CD4-positive, alpha-beta memory T cell (primary cell): ENCODE measurements at regions not wholly inside any gene's neighbourhood (a gene's known extent, or its start where the extent isn't known, plus 50 kb on each side); places are given as distances from the start of the nearest gene placed in this dataset.
A peak's percentile ranks its signal among the peaks of the same experiment; 100 is the strongest.

Source experiments
- CTCF ChIA-PET: fragments of 350-600 bp; sonication (Branson Sonifier 250); formaldehyde crosslinking; loops from one replicate; lab custom pipeline; 2021; ENCODE audit warnings: inconsistent platforms; ENCODE audit not compliant: partially characterized antibody; lab: Charles Lee
- POLR2A ChIA-PET: fragments of 350-600 bp; sonication (Branson Sonifier 250); formaldehyde crosslinking; loops from one replicate; lab custom pipeline; 2021; ENCODE audit not compliant: partially characterized antibody; lab: Charles Lee
- DNase-seq, 5 donors: peaks; one replicate each; pipeline versions ENCODE4 v3.0.0 to v3.0.0-alpha.2; 2020 to 2022; ENCODE audit warnings: mixed read lengths in 1 of 5
- H3K27ac ChIP-seq: one replicate; pipeline ENCODE4 v1.7.0; 2013; ENCODE audit warnings: low read depth, low read length
- H3K27me3 ChIP-seq: 2 replicates; pipeline ENCODE4 v1.7.0; 2013; ENCODE audit warnings: mild to moderate bottlenecking, low read length, moderate library complexity; ENCODE audit not compliant: insufficient read depth
- H3K36me3 ChIP-seq: 2 replicates; pipeline ENCODE4 v1.7.0; 2013; ENCODE audit warnings: mild to moderate bottlenecking, low read length, moderate library complexity; ENCODE audit not compliant: insufficient read depth
- H3K4me1 ChIP-seq: 2 replicates; pipeline ENCODE4 v1.7.0; 2013; ENCODE audit warnings: mild to moderate bottlenecking, low read length, moderate library complexity; ENCODE audit not compliant: insufficient read depth
- H3K4me3 ChIP-seq, 2 donors: one replicate each; pipeline ENCODE4 v1.7.0; 2013; ENCODE audit warnings: low read length in 2 of 2, mild to moderate bottlenecking in 1 of 2
- H3K9me3 ChIP-seq, 2 donors: one replicate each; pipeline ENCODE4 v1.7.0; 2013; ENCODE audit warnings: low read length in 2 of 2, control low read depth in 1 of 2; ENCODE audit not compliant: control insufficient read depth in 1 of 2
- H3K27ac Mint-ChIP-seq, 7 donors: one replicate each; pipeline ENCODE4 v1.8.0; 2020 to 2021; ENCODE audit warnings: mixed read lengths in 7 of 7, mild to moderate bottlenecking in 6 of 7, inconsistent platforms in 3 of 7, moderate library complexity in 3 of 7
- H3K27me3 Mint-ChIP-seq, 2 donors: one replicate each; pipeline ENCODE4 v1.8.0; 2020 to 2021; ENCODE audit warnings: mixed read lengths in 2 of 2
- H3K36me3 Mint-ChIP-seq, 2 donors: one replicate each; pipeline ENCODE4 v1.8.0; 2020 to 2021; ENCODE audit warnings: mixed read lengths in 2 of 2, inconsistent platforms in 1 of 2, mild to moderate bottlenecking in 1 of 2
- H3K4me1 Mint-ChIP-seq, 4 donors: one replicate each; pipeline ENCODE4 v1.8.0; 2020 to 2021; ENCODE audit warnings: mixed read lengths in 4 of 4, mild to moderate bottlenecking in 1 of 4
- H3K4me3 Mint-ChIP-seq, 8 donors: one replicate each; pipeline ENCODE4 v1.8.0; 2020 to 2021; ENCODE audit warnings: mixed read lengths in 8 of 8, mild to moderate bottlenecking in 7 of 8, moderate library complexity in 6 of 8, inconsistent platforms in 3 of 8
- H3K9me3 Mint-ChIP-seq, 8 donors: one replicate each; pipeline ENCODE4 v1.8.0; 2020 to 2021; ENCODE audit warnings: mixed read lengths in 8 of 8, mild to moderate bottlenecking in 5 of 8, inconsistent platforms in 3 of 8, moderate library complexity in 1 of 8
- intact Hi-C: fragments of 100-400 bp; cut with micrococcal nuclease; formaldehyde crosslinking; loops from one replicate; pipeline ENCODE4 v1.15.1; 2023

DNA sequence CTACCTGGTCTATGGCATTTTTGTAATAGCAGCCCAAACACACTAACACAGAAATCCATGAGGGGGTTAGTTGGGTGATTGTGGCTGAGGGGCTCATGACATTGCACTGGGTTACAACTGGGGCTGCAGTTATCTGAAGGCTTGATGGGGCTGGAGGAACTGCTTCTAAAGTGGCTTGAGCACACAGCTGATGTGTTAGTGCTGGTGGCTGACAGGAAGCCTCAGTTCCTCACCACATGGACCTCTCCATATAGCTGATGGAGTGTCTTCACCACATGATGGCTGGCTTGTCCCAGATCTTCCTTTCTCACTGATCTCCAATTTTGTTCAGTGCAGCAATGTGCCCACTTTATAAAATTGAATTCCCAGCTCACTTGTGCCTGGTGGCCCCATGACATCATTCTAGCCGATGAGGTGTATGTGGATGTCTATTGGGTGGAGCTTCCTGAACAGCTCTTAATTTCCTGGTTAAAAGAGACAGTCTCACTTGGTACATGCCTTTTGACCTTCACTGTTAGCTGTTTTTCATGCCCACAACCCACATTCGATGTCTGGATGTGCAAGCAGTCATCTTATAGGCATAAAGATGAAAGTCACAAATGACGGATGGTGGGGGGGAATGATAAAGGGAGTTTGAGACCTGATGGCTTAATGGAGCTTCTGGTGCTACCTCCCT, 166.9 kb upstream of the BMPER start:
- Mint-ChIP-seq H3K27ac (peak overlapping the region in 1 of 7 donors; percentile 20), H3K27me3 (peaks cover 0 to 1% of the 10 kb centered on the region in 2 donors)

GRCh38 chr7:33739286-33739685, 166.1 kb upstream of the BMPER start:
- Mint-ChIP-seq H3K27me3 (no peaks in the 10 kb centered on the region), H3K4me3 (no peak overlapping the region), H3K9me3 (peaks cover 0 to 4% (median 2%) of the 10 kb centered on the region in 8 donors), H3K27ac (no peak overlapping the region), H3K36me3 (peaks cover 2 to 8% of the 10 kb centered on the region in 2 donors), H3K4me1 (peaks cover 0 to 1% (median 0%) of the 10 kb centered on the region in 4 donors)
- no peak overlapping the region for H3K4me3 ChIP-seq
- no peaks in the 10 kb centered on the region for H3K36me3 ChIP-seq
- no peak overlapping the region for H3K27ac ChIP-seq
- ChIA-PET CTCF (no interaction called here), POLR2A (no interaction called here)
- no peaks in the 10 kb centered on the region for H3K4me1 ChIP-seq
- no peaks in the 10 kb centered on the region for H3K27me3 ChIP-seq
- DNase-seq = no peak
- intact Hi-C loops = no loop called here
- no peaks in the 10 kb centered on the region for H3K9me3 ChIP-seq

More for the DNA sequence above, 166.9 kb upstream of the BMPER start:
- no peak overlapping the region for H3K4me3 Mint-ChIP-seq
- H3K27ac ChIP-seq = no peak overlapping the region
- peaks cover 0 to 4% (median 2%) of the 10 kb centered on the region in 8 donors for H3K9me3 Mint-ChIP-seq
- ChIA-PET POLR2A (no interaction called here), CTCF (no interaction called here)
- intact Hi-C loops = no loop called here
- no peaks in the 10 kb centered on the region for H3K27me3 ChIP-seq
- peaks cover 2 to 8% of the 10 kb centered on the region in 2 donors for H3K36me3 Mint-ChIP-seq
- no peak overlapping the region for H3K4me3 ChIP-seq
- H3K4me1 ChIP-seq = no peaks in the 10 kb centered on the region
- H3K36me3 ChIP-seq = no peaks in the 10 kb centered on the region
- H3K4me1 Mint-ChIP-seq = peaks cover 0 to 1% (median 0%) of the 10 kb centered on the region in 4 donors
- H3K9me3 ChIP-seq = no peaks in the 10 kb centered on the region
- DNase-seq = no peak

DNA sequence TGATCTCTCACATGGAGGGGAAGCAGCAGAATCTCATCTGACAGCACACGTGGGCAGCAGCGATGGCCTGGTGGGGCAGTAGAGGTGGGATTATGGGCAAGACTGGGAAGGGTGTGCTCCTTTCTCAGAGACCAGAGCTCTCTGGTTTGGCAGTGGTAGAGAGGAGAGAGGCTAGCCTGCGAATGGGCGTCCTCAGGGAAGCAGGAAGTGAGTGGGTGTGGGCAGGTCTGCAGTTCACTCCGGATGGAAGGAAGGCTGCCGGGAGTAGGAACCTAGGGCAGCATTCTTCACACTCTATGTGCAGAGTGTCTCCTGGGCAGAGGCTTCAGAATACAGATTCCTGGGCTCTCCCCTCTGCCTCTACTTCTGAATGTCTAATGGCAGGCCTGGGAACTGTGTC, 162.8 kb upstream of the BMPER start:
- Mint-ChIP-seq H3K27ac (no peak overlapping the region), H3K9me3 (peaks cover 0 to 4% (median 0%) of the 10 kb centered on the region in 8 donors), H3K36me3 (peaks cover 0 to 3% of the 10 kb centered on the region in 2 donors), H3K27me3 (no peaks in the 10 kb centered on the region), H3K4me1 (peaks cover 0 to 1% (median 0%) of the 10 kb centered on the region in 4 donors), H3K4me3 (no peak overlapping the region)
- POLR2A ChIA-PET = no interaction called here
- no peak for DNase-seq
- H3K4me1 ChIP-seq = no peaks in the 10 kb centered on the region
- no peak overlapping the region for H3K27ac ChIP-seq
- H3K9me3 ChIP-seq = no peaks in the 10 kb centered on the region
- CTCF ChIA-PET = no interaction called here
- H3K4me3 ChIP-seq = no peak overlapping the region
- intact Hi-C loops = no loop called here
- H3K27me3 ChIP-seq = no peaks in the 10 kb centered on the region
- H3K36me3 ChIP-seq = no peaks in the 10 kb centered on the region

DNA sequence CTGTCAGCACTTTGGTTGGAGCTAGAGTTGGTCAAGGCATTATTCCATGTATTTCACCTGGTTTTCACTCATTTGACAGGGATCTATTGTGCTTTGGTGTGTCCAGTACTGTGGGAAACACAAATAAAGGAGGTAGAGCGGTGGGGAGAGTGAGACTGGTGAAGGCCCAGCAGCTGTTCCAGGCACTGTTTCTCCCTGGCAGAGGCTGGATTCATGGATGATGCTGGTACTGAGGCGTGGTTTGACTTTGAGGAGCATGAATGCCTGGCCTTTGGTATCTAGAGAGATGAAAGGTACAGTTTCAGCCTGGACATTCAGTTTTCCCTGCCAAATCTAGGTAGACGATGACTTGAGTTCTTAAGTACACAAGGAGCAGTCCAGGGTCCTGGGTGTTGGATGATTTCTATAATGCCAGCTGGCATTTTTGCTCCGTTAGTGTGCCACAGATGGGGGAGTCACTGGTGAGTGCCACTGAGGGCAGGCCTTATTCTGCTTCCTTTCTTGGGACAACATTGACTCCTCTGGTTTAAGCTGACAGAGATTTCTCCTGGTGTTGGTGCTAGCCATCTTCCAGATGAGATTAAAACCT, 162.2 kb upstream of the BMPER start:
- intact Hi-C loops = no loop called here
- no peak overlapping the region for H3K27ac Mint-ChIP-seq
- no peak overlapping the region for H3K4me3 Mint-ChIP-seq
- H3K27me3 Mint-ChIP-seq = no peaks in the 10 kb centered on the region
- ChIA-PET CTCF (no interaction called here), POLR2A (no interaction called here)
- peaks cover 0 to 1% (median 0%) of the 10 kb centered on the region in 4 donors for H3K4me1 Mint-ChIP-seq
- no peaks in the 10 kb centered on the region for H3K27me3 ChIP-seq
- H3K36me3 Mint-ChIP-seq = peaks cover 0 to 3% of the 10 kb centered on the region in 2 donors
- H3K36me3 ChIP-seq = no peaks in the 10 kb centered on the region
- no peak overlapping the region for H3K4me3 ChIP-seq
- H3K9me3 ChIP-seq = no peaks in the 10 kb centered on the region
- DNase-seq = no peak
- H3K9me3 Mint-ChIP-seq = peaks cover 0 to 4% (median 0%) of the 10 kb centered on the region in 8 donors
- H3K27ac ChIP-seq = no peak overlapping the region
- no peaks in the 10 kb centered on the region for H3K4me1 ChIP-seq

DNA sequence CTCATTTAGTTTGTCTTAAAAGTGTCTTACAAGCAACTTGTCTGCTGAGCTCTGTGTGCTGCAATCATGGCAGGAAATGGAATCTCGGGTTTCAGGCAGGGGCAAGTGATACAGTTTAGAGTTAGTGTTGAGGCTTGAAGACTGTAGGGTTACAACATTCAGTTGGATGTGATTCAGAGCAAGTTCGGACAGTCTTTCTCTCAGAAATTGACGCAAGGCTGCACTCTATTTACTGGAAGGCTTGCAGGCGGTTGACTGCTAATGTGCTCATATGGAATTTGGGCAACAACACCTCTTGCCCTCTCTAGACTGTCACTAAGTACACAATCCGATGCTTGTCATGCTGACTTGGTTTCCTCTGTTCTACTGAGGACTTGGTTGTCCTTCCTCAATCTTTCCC, 161.7 kb upstream of the BMPER start:
- POLR2A ChIA-PET = no interaction called here
- Mint-ChIP-seq H3K36me3 (peaks cover 0 to 3% of the 10 kb centered on the region in 2 donors), H3K4me3 (no peak overlapping the region), H3K27ac (no peak overlapping the region), H3K4me1 (peaks cover 0 to 1% (median 0%) of the 10 kb centered on the region in 4 donors), H3K27me3 (no peaks in the 10 kb centered on the region), H3K9me3 (peaks cover 0 to 4% (median 0%) of the 10 kb centered on the region in 8 donors)
- no peak for DNase-seq
- no peaks in the 10 kb centered on the region for H3K27me3 ChIP-seq
- H3K27ac ChIP-seq = no peak overlapping the region
- H3K4me1 ChIP-seq = no peaks in the 10 kb centered on the region
- CTCF ChIA-PET = no interaction called here
- intact Hi-C loops = no loop called here
- H3K4me3 ChIP-seq = no peak overlapping the region
- H3K36me3 ChIP-seq = no peaks in the 10 kb centered on the region
- H3K9me3 ChIP-seq = no peaks in the 10 kb centered on the region

DNA sequence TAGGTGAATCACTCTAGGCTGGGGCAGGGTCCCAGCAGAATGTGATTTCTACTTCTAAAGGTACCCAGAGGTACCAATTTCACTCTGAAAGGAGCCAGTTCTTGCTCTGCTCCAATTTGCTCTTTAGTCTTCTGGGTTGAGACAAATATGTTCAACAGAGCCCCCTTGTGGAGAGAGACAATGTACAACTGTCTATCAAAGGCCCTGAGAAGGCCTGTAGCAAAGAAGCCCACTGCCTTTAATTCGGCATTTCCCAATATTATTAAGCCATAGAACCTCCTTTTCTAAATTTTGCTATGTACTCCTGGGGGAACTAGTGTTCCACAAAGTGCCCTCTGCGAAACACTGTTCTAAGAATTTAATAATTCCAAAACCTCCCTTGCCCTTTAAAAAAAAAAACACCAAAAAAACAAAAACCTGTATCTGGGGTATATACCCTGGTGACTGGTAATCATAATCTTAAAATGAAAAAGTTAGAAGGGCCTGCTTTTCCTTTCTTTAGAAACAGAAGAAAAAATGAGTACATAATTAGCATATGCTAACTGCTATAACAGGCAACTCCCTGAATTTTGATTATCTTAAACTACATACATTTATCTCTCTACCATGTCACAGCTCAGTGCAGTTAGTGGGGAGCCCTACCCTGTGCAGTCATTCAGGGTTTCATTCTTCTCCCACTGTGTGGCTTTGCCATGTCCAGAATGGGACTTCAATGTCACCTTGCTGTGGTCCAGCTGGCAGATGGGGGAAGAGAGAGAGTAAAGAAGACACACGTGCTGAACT, 160.9 kb upstream of the BMPER start:
- Histone ChIP-seq H3K9me3 (no peaks in the 10 kb centered on the region), H3K4me3 (no peak overlapping the region), H3K36me3 (no peaks in the 10 kb centered on the region), H3K4me1 (no peaks in the 10 kb centered on the region), H3K27ac (no peak overlapping the region), H3K27me3 (no peaks in the 10 kb centered on the region)
- peaks cover 0 to 4% (median 0%) of the 10 kb centered on the region in 8 donors for H3K9me3 Mint-ChIP-seq
- no peak for DNase-seq
- H3K4me1 Mint-ChIP-seq = peaks cover 0 to 1% (median 0%) of the 10 kb centered on the region in 4 donors
- no peaks in the 10 kb centered on the region for H3K27me3 Mint-ChIP-seq
- intact Hi-C loops = no loop called here
- peaks cover 0 to 3% of the 10 kb centered on the region in 2 donors for H3K36me3 Mint-ChIP-seq
- no peak overlapping the region for H3K27ac Mint-ChIP-seq
- ChIA-PET CTCF (no interaction called here), POLR2A (no interaction called here)
- H3K4me3 Mint-ChIP-seq = no peak overlapping the region

GRCh38 chr7:33745934-33746333, 159.4 kb upstream of the BMPER start:
- ChIA-PET POLR2A (no interaction called here), CTCF (no interaction called here)
- peaks cover 0 to 1% (median 0%) of the 10 kb centered on the region in 4 donors for H3K4me1 Mint-ChIP-seq
- peaks cover 0 to 3% of the 10 kb centered on the region in 2 donors for H3K36me3 Mint-ChIP-seq
- no peaks in the 10 kb centered on the region for H3K27me3 Mint-ChIP-seq
- H3K27me3 ChIP-seq = no peaks in the 10 kb centered on the region
- no peak for DNase-seq
- H3K9me3 Mint-ChIP-seq = peaks cover 0 to 2% (median 0%) of the 10 kb centered on the region in 8 donors
- H3K4me3 ChIP-seq = no peak overlapping the region
- intact Hi-C loops = no loop called here
- H3K9me3 ChIP-seq = no peaks in the 10 kb centered on the region
- no peak overlapping the region for H3K27ac Mint-ChIP-seq
- H3K4me1 ChIP-seq = no peaks in the 10 kb centered on the region
- no peaks in the 10 kb centered on the region for H3K36me3 ChIP-seq
- H3K27ac ChIP-seq = no peak overlapping the region
- H3K4me3 Mint-ChIP-seq = no peak overlapping the region
